SU-DHL-6 (cell line): ENCODE measurements at regions not wholly inside any gene's neighbourhood (a gene's known extent, or its start where the extent isn't known, plus 50 kb on each side); places are given as distances from the start of the nearest gene placed in this dataset.

Experiments
- CTCF ChIP-seq: fragments of 200-600 bp; sonication (generic); IDR thresholded peaks from one replicate; pipeline ENCODE4 v1.5.1; 2017; ENCODE audit warnings: antibody characterized with exemption, mild to moderate bottlenecking, low read length, moderate library complexity; ENCODE audit not compliant: insufficient read depth, poor library complexity, severe bottlenecking
- EZH2phosphoT487 ChIP-seq: fragments of 200-600 bp; sonication (generic), shearing (Covaris generic); conservative IDR thresholded peaks from 2 replicates; pipeline ENCODE4 v1.6.1; 2018; ENCODE audit warnings: mild to moderate bottlenecking, antibody characterized with exemption, low read length, moderate library complexity, mixed read lengths

GRCh38 chr1:147046189-147046862 lies 108.2 kb downstream of the NBPF12 start:
- TF ChIP-seq CTCF (no peak), EZH2phosphoT487 (no peak)
